HL-60 (cell line): ENCODE measurements at regions not wholly inside any gene's neighbourhood (a gene's known extent, or its start where the extent isn't known, plus 50 kb on each side); places are given as distances from the start of the nearest gene placed in this dataset.

Experiments used
- CTCF ChIP-seq: IDR thresholded peaks from one replicate; pipeline ENCODE4 v1.5.1; 2011; ENCODE audit warnings: low read length, control low read depth, inconsistent platforms; ENCODE audit not compliant: insufficient read depth
- REST ChIP-seq: IDR thresholded peaks from 2 replicates; pipeline ENCODE4 v1.6.1; 2012; ENCODE audit warnings: low read depth; ENCODE audit not compliant: insufficient replicate concordance
- SPI1 ChIP-seq: IDR thresholded peaks from 2 replicates; pipeline ENCODE4 v1.6.1; 2012; ENCODE audit warnings: low read depth, mild to moderate bottlenecking, borderline replicate concordance

GRCh38 chr5:71986101-71986500 lies 121.2 kb upstream of the MAP1B start:
- TF ChIP-seq CTCF, result no peak
- TF ChIP-seq REST, result no peak
- TF ChIP-seq SPI1, result no peak
